Mucosa of rectum (tissue), 2 donors: ENCODE measurements at regions not wholly inside any gene's neighbourhood (a gene's known extent, or its start where the extent isn't known, plus 50 kb on each side); places are given as distances from the start of the nearest gene placed in this dataset.
"Not testable (repeated sequence)": the region's sequence is repeated elsewhere in the genome, so short reads cannot be mapped to it uniquely, and the experiment has no call there.

Experiments used
- H3K27ac ChIP-seq, 2 donors: one replicate each; pipeline ENCODE4 v1.7.0; 2013; ENCODE audit warnings: inconsistent platforms in 2 of 2, low read depth in 2 of 2, low read length in 2 of 2
- H3K27me3 ChIP-seq, 2 donors: one replicate each; pipeline ENCODE4 v1.7.0; 2013; ENCODE audit warnings: low read length in 2 of 2; ENCODE audit not compliant: control insufficient read depth in 2 of 2, insufficient read depth in 2 of 2
- H3K36me3 ChIP-seq, 2 donors: one replicate each; pipeline ENCODE4 v1.7.0; 2013; ENCODE audit warnings: low read length in 2 of 2; ENCODE audit not compliant: control insufficient read depth in 2 of 2, insufficient read depth in 2 of 2
- H3K4me1 ChIP-seq, 2 donors: one replicate each; pipeline ENCODE4 v1.7.0; 2013; ENCODE audit warnings: low read length in 2 of 2, mild to moderate bottlenecking in 1 of 2; ENCODE audit not compliant: control insufficient read depth in 2 of 2, insufficient read depth in 2 of 2
- H3K4me3 ChIP-seq, 2 donors: one replicate each; pipeline ENCODE4 v1.7.0; 2013; ENCODE audit warnings: low read length in 2 of 2
- H3K9ac ChIP-seq, 2 donors: one replicate each; pipeline ENCODE4 v1.7.0; 2013; ENCODE audit warnings: low read length in 2 of 2, low read depth in 1 of 2, mild to moderate bottlenecking in 1 of 2
- H3K9me3 ChIP-seq, 2 donors: one replicate each; pipeline ENCODE4 v1.7.0; 2013; ENCODE audit warnings: low read length in 2 of 2; ENCODE audit not compliant: control insufficient read depth in 2 of 2
- donor health status: healthy.
- donor health status: Normal muscosa, but diverticular disease.

DNA sequence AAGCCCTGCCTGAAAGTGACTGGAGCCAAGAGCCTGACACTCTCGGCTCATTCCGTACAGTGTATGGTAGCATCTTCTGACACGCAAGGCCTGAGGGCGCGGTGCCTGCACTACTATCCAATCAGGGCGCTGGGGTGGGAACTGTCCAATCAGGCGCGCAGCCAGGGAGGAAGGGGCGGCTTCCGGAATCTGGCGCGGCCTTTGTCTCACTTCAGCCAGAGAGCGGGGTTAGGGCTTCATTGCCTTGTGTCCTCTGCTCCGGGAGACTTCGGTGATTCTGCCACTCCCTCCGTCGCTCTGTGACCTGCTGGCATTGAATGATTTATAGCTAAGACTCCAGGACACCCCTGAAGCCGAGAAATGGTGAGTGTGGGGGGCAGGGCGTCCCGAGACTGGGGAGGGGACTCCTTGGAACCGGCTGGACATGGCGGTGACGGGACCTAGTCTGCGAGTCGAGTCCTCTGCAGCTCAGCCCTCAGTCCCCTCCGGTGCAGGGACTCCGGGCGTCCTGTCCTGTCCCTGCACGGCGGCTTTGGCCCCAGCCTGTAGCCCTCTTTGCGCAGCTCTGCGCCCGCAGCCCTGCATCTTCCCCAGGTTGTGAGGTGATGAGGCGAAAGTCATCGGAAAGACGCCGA is 183.4 kb downstream of the LIPI start:
- not testable (repeated sequence) for H3K27ac ChIP-seq, H3K4me1 ChIP-seq, H3K9ac ChIP-seq

DNA sequence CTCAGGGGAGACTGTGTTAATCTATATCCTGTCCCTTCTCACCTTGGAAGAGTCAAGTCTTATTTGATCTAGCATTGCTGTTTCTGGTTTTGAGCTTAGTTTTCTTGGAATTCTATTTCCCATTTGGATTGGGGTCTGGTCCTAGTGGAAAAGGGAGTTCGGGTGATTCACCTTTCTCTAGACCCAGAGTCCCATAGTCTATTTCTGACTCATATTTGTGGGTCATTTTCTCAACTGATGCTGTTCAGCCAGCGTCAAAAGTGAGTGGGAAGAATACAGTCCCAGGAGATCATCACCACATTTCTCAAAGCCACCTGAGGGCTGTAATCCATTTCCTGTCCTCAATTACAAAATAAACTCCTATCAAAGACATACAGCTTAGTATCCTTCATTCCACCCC is 190.6 kb downstream of the LIPI start:
- not testable (repeated sequence) for H3K4me3 ChIP-seq, H3K27ac ChIP-seq, H3K36me3 ChIP-seq, H3K9me3 ChIP-seq, H3K9ac ChIP-seq, H3K27me3 ChIP-seq, H3K4me1 ChIP-seq

More for the DNA sequence above, 183.4 kb downstream of the LIPI start:
- peak overlapping the region; percentile 71 to 73 for H3K4me3 ChIP-seq
- H3K27me3 ChIP-seq, H3K9me3 ChIP-seq, H3K36me3 ChIP-seq: not testable (repeated sequence)

DNA sequence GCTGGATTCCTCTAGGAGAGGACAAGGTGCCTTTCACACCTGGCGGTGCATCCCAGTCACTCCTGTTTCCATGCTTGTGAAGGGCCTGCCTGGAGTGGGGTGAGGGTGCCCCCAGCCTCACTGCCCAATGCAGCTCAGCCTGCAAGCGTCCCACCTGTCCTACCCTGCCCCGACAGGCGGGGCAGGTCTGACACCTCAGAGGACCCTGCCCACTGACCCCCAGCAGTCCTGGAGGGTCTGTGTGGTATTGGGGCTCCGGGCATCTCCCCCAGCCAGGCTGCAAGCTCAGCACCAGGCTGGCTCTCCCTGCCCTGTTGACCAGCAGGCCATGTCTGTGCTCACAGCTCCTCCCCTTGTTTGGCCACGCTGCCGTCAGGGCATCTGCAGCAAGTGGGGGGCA is 194.9 kb downstream of the LIPI start:
- H3K9me3 ChIP-seq, H3K4me1 ChIP-seq, H3K4me3 ChIP-seq, H3K9ac ChIP-seq, H3K36me3 ChIP-seq, H3K27me3 ChIP-seq, H3K27ac ChIP-seq: not testable (repeated sequence)

DNA sequence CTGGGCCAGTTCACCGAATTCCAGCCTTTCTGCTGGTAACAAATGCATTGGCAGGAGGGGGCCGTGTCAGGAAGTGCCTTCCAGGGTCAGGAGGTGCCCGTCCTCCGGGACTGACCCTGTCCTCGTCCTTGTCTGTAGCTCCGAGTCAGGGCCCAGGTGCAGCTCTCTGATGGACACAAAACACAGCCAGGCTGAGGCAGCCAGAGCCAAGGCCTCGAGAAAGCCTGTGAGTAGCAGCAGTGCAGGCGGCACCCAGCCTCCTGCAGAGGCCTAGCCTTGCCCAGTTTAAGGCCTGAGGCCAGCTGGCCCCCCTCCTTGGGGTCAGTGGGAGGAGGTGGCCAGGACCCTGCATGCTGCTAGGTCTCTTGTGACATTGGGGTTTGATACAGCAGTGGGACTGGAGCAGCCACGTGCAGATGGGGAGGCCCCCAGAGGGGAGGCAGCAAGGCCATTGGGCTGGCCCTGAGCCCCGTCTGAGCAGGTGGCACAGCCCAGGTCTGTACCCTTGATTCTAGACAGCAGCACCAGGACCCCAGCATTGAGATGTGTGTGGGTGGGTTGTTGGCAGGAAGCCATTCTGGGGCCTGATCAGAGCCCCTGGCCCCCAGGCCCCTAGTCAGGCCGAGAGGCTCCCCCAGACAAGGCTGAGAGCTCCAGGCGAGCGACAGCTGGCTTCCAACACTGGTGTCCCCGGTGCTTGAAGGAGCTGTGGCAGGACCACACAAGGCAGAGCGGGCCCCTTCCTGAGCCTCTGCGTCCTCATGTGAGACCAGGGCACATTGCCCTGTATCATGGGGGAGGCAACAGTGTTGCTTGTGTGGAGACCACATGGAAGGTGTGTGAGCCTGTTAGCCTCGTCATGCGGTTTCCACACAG is 196.9 kb downstream of the LIPI start:
- H3K4me1 ChIP-seq, H3K27ac ChIP-seq, H3K36me3 ChIP-seq, H3K27me3 ChIP-seq, H3K9ac ChIP-seq, H3K9me3 ChIP-seq, H3K4me3 ChIP-seq: not testable (repeated sequence)

DNA sequence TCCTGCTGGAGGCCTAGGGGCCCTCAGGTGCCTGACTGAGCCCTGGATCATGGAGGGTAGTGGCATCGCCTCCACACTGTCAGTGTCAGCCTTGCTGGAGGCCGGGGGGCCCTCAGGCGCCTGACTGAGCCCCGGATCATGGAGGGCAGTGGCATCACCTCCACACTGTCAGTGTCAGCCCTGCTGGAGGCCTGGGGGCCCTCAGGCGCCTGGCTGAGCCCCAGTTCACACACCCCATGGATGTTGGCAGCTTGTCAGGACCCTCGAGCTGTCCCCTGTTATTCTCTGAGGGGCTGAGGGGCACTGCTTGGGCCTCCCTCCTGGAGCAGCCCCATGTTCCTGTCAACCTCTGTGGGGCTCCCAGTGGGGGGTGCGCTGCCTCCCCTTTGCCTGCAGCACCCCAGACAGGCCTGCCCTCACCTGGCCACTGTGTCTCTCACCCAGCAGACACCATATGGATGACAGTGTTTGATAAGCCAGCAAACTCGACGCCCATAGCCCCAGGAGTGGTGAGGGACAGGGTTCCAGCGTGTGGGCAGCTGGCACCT is 197.6 kb downstream of the LIPI start:
- Histone ChIP-seq H3K36me3 (no peaks in the 10 kb centered on the region), H3K9me3 (no peaks in the 10 kb centered on the region), H3K27ac (no peak overlapping the region), H3K27me3 (no peaks in the 10 kb centered on the region), H3K4me1 (no peaks in the 10 kb centered on the region), H3K9ac (no peak overlapping the region), H3K4me3 (no peak overlapping the region)

DNA sequence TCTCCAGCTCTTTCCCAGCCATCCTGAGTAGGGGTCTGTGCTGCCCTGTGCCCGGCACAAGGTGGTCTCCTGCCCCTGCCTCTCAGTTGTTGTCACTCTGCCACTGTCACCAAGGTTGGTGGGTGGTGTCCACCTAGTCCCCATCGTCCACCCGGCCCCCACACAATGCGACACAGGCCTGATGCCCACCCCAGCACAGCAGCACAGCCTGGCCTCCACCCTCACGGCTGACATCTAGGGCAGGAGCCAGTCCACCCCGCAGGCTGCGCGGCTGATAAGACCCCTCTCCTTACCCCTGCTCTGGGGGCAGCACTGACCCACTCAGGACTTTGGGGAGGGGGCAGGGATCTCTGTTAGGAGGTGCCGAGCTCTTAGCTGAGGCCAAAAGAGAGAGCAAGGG is 198.3 kb downstream of the LIPI start:
- no peaks in the 10 kb centered on the region for H3K27me3 ChIP-seq
- no peak overlapping the region for H3K4me3 ChIP-seq
- no peak overlapping the region for H3K27ac ChIP-seq
- no peaks in the 10 kb centered on the region for H3K36me3 ChIP-seq
- no peak overlapping the region for H3K9ac ChIP-seq
- H3K4me1 ChIP-seq, result no peaks in the 10 kb centered on the region
- no peaks in the 10 kb centered on the region for H3K9me3 ChIP-seq

DNA sequence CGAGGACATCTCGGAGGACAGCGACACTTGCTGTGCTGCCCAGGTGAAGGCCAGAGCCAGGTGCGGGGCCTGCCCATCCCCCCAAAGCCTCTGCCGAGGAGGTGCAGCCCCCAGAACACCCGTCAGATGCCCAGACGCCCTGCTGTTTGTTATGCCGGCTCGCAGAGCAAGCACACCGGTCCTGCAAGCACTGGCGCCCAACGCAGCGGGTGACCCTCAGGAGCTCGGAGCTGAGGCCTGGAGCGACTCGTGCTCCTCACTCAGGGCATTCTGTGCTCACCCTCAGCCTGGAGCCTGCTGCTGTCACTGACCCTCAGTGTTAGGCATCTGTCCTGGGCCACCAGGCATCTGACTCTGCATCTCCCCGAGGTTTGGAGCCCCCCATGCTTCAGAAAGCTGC is 199.0 kb downstream of the LIPI start:
- H3K9ac ChIP-seq, H3K4me3 ChIP-seq, H3K27ac ChIP-seq, H3K36me3 ChIP-seq, H3K4me1 ChIP-seq, H3K27me3 ChIP-seq, H3K9me3 ChIP-seq: not testable (repeated sequence)

DNA sequence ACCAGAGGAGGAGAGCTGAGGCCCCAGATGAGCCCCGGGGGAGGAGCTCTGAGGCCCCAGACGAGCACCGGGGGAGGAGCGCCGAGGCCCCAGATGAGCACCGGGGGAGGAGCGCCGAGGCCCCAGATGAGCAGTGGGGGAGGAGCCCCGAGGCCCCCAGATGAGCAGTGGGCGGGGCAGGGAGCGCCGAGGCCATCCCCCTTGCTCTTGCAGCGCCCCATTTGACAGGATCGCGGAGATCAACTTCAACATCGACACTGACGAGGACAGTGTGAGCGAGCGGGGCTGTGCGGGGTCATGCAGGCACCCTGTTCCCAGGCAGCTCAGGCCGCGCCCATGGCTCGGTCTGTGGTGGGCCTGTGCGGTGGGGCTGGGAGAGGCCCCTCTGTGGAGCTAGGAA is 199.6 kb downstream of the LIPI start:
- not testable (repeated sequence) for H3K4me1 ChIP-seq, H3K27me3 ChIP-seq, H3K27ac ChIP-seq, H3K9ac ChIP-seq, H3K9me3 ChIP-seq, H3K36me3 ChIP-seq, H3K4me3 ChIP-seq

DNA sequence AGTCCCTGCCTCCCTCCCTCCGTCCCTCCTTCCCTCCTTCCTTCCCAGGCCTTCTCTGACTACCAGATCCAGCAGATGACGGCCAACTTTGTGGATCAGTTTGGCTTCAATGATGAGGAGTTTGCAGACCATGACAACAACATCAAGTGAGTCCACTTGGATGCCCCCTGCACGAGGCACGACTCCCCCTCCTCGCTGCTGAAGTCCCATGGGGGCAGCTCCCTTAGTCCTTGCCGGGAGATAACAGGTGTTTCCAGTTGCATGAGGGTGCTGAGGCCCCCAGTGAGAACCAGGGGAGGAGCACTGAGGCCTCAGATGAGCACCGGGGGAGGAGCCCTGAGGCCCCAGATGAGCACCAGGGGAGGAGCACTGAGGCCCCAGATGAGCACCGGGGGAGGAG is 200.0 kb downstream of the LIPI start:
- no peak overlapping the region for H3K27ac ChIP-seq
- no peak overlapping the region for H3K9ac ChIP-seq
- no peaks in the 10 kb centered on the region for H3K27me3 ChIP-seq
- no peaks in the 10 kb centered on the region for H3K36me3 ChIP-seq
- no peaks in the 10 kb centered on the region for H3K9me3 ChIP-seq
- no peak overlapping the region for H3K4me3 ChIP-seq
- no peaks in the 10 kb centered on the region for H3K4me1 ChIP-seq

DNA sequence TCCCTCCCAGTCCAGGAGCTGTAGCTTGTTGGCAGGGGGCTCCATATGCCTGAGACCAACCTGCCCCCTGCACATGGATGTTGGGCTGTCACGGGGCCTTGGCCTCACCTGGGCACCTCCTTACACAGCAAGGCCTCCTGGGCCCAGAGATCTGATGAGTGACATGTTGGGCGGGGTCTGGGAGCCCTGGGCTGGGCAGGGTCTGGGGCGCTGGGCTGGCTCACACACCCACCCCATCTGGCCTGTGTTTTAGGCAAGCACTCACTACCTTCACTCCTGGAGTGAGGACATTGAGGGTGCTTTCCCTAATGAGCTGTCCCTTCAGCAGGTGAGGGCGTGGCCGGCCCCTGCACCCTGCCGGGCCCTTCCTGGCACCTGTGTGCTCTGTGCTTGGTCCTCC is 200.8 kb downstream of the LIPI start:
- H3K4me1 ChIP-seq, H3K27ac ChIP-seq, H3K4me3 ChIP-seq, H3K36me3 ChIP-seq, H3K9ac ChIP-seq, H3K27me3 ChIP-seq, H3K9me3 ChIP-seq: not testable (repeated sequence)
